Keratinocyte (primary cell): ENCODE measurements at regions not wholly inside any gene's neighbourhood (a gene's known extent, or its start where the extent isn't known, plus 50 kb on each side); places are given as distances from the start of the nearest gene placed in this dataset.
A peak's percentile ranks its signal among the peaks of the same experiment; 100 is the strongest.

Experiments used
- DNase-seq: peaks from one replicate; pipeline ENCODE4 v3.0.0-alpha.2; 2011; ENCODE audit warnings: low read depth, missing footprints, low spot score
- FAIRE-seq: peaks from 2 replicates; lab custom pipeline; 2011; peaks lifted over from hg19 to GRCh38; lab: Jason Lieb, UNC
- H2AFZ ChIP-seq: 2 replicates; pipeline ENCODE4 v1.6.0; 2012; ENCODE audit warnings: low read length, control low read depth, inconsistent platforms; ENCODE audit not compliant: control insufficient read depth
- H3K27ac ChIP-seq: 2 replicates; pipeline ENCODE4 v1.5.1; 2011; ENCODE audit warnings: low read length; ENCODE audit not compliant: control insufficient read depth, insufficient read depth
- H3K27me3 ChIP-seq: 3 replicates; pipeline ENCODE4 v1.6.0; 2011; ENCODE audit warnings: low read length; ENCODE audit not compliant: control insufficient read depth, insufficient read depth; ENCODE audit errors: extremely low read depth
- H3K36me3 ChIP-seq, 2 experiments: 2 replicates in 1 of 2; 3 replicates in 1 of 2; pipeline ENCODE4 v1.5.1; 2011; ENCODE audit warnings: low read length in 2 of 2, mild to moderate bottlenecking in 1 of 2; ENCODE audit not compliant: control insufficient read depth in 2 of 2, insufficient read depth in 2 of 2; ENCODE audit errors: extremely low read depth in 1 of 2
- H3K4me1 ChIP-seq: 3 replicates; pipeline ENCODE4 v1.5.1; 2011; ENCODE audit warnings: low read length; ENCODE audit not compliant: control insufficient read depth, insufficient read depth; ENCODE audit errors: extremely low read depth
- H3K4me2 ChIP-seq: 3 replicates; pipeline ENCODE4 v1.6.0; 2011; ENCODE audit warnings: low read depth, low read length; ENCODE audit not compliant: control insufficient read depth, insufficient read depth; ENCODE audit errors: extremely low read depth
- H3K4me3 ChIP-seq, 3 experiments: fragments of 200-600 bp in 1 of 3; sonication (generic) in 1 of 3; 2 replicates in 2 of 3; 3 replicates in 1 of 3; pipeline ENCODE4 v1.5.1; 2011 to 2016; ENCODE audit warnings: low read length in 3 of 3, mild to moderate bottlenecking in 3 of 3, control low read depth in 2 of 3, inconsistent platforms in 1 of 3, low read depth in 1 of 3, mixed read lengths in 1 of 3, mixed run types in 1 of 3, moderate library complexity in 1 of 3; ENCODE audit not compliant: control insufficient read depth in 2 of 3, insufficient read depth in 2 of 3; ENCODE audit errors: extremely low read depth in 1 of 3
- H3K79me2 ChIP-seq: 2 replicates; pipeline ENCODE4 v1.6.0; 2012; ENCODE audit warnings: low read length; ENCODE audit not compliant: control insufficient read depth, insufficient read depth
- H3K9ac ChIP-seq: 3 replicates; pipeline ENCODE4 v1.6.0; 2011; ENCODE audit warnings: low read length; ENCODE audit not compliant: control insufficient read depth, insufficient read depth; ENCODE audit errors: extremely low read depth
- H3K9me1 ChIP-seq: 3 replicates; pipeline ENCODE4 v1.6.0; 2011; ENCODE audit warnings: low read length; ENCODE audit not compliant: control insufficient read depth, insufficient read depth; ENCODE audit errors: extremely low read depth
- H3K9me3 ChIP-seq: 2 replicates; pipeline ENCODE4 v1.5.1; 2012; ENCODE audit warnings: low read depth, low read length; ENCODE audit not compliant: control insufficient read depth
- H4K20me1 ChIP-seq: 3 replicates; pipeline ENCODE4 v1.6.0; 2011; ENCODE audit warnings: low read length; ENCODE audit not compliant: control insufficient read depth, insufficient read depth; ENCODE audit errors: extremely low read depth
- CTCF ChIP-seq, 3 experiments: IDR thresholded peaks in 1 of 3; conservative IDR thresholded peaks in 1 of 3; optimal IDR thresholded peaks in 1 of 3; 2 replicates in 2 of 3; 3 replicates in 1 of 3; pipeline versions ENCODE3 to v1.5.1; 2011; ENCODE audit warnings: low read length in 3 of 3, mild to moderate bottlenecking in 3 of 3, moderate library complexity in 2 of 3, control low read depth in 1 of 3, inconsistent platforms in 1 of 3; ENCODE audit not compliant: insufficient read depth in 2 of 3; ENCODE audit errors: extremely low read depth in 1 of 3
- EZH2 ChIP-seq: IDR thresholded peaks from one replicate; pipeline ENCODE4 v1.6.1; 2012; ENCODE audit warnings: inconsistent platforms, mild to moderate bottlenecking, low read length, moderate library complexity
- dilution Hi-C: fragments of 300-500 bp; cut with MboI; formaldehyde crosslinking; loops from one replicate; pipeline ENCODE4 v1.7.0; 2020; ENCODE audit warnings: low sequenced_read_pairs; ENCODE audit not compliant: extremely low pct_ligation_motif_present

GRCh38 chr5:17118631-17119030, 98.8 kb upstream of the BASP1 start:
- Histone ChIP-seq H3K4me3 (no peak overlapping the region), H3K27me3 (no peaks in the 10 kb centered on the region), H3K79me2 (no peaks in the 10 kb centered on the region), H3K9ac (peak overlapping the region; percentile 25), H3K4me1 (peaks cover 26% of the 10 kb centered on the region), H2AFZ (peak overlapping the region; percentile 93), H3K36me3 (no peaks in the 10 kb centered on the region), H4K20me1 (no peaks in the 10 kb centered on the region), H3K9me1 (no peaks in the 10 kb centered on the region), H3K27ac (peak overlapping the region; percentile 70), H3K9me3 (no peaks in the 10 kb centered on the region), H3K4me2 (peak overlapping the region; percentile 68)
- dilution Hi-C loops = no loop called here
- DNase-seq = peak; percentile 60
- peak; percentile 84 for FAIRE-seq
- TF ChIP-seq EZH2 (no peak), CTCF (optimal IDR thresholded peaks at IDR 0.05 in 1 of 3, IDR thresholded peaks at IDR 0.05 in 1 of 3, conservative IDR thresholded peaks at IDR 0.05 in 1 of 3; ENCODE audit: extremely low read depth in 1 of 3, insufficient read depth in 2 of 3, low read length in 3 of 3) (no peak)

GRCh38 chr5:17120209-17120608, 97.2 kb upstream of the BASP1 start:
- Histone ChIP-seq H3K9ac (no peak overlapping the region), H3K79me2 (no peaks in the 10 kb centered on the region), H3K36me3 (no peaks in the 10 kb centered on the region), H3K4me2 (no peak overlapping the region), H4K20me1 (no peaks in the 10 kb centered on the region), H3K4me1 (peaks cover 12% of the 10 kb centered on the region), H3K4me3 (no peak overlapping the region), H3K9me1 (no peaks in the 10 kb centered on the region), H3K27ac (no peak overlapping the region), H3K9me3 (no peaks in the 10 kb centered on the region), H3K27me3 (no peaks in the 10 kb centered on the region), H2AFZ (no peak overlapping the region)
- DNase-seq (no peak), FAIRE-seq (no peak)
- dilution Hi-C loops = no loop called here
- TF ChIP-seq EZH2 (no peak), CTCF (optimal IDR thresholded peaks at IDR 0.05 in 1 of 3, IDR thresholded peaks at IDR 0.05 in 1 of 3, conservative IDR thresholded peaks at IDR 0.05 in 1 of 3; ENCODE audit: extremely low read depth in 1 of 3, insufficient read depth in 2 of 3, low read length in 3 of 3) (no peak)
